IMR-90 (cell line): ENCODE measurements at regions not wholly inside any gene's neighbourhood (a gene's known extent, or its start where the extent isn't known, plus 50 kb on each side); places are given as distances from the start of the nearest gene placed in this dataset.

ENCODE experiments used
- ATAC-seq: fragments of 200-7000 bp; cut with Tn5 transposase; 2 replicates; pipeline ENCODE4 v1.9.1; 2020; ENCODE audit warnings: low read depth, mild to moderate bottlenecking, moderate library complexity
- BruUV-seq: library from RNA; stranded (reverse); fragments of 400-500 nt; replicated peaks from 2 replicates; lab custom pipeline; 2021; lab: Mats Ljungman, UMichigan
- CTCF ChIA-PET: fragments of 300-600 bp; formaldehyde crosslinking; extraction: SDS; loops from one replicate; lab custom pipeline; 2021; ENCODE audit warnings: antibody characterized with exemption; lab: Yijun Ruan, JAX
- POLR2A ChIA-PET: fragments of 300-600 bp; sonication (Branson Sonifier 250); formaldehyde crosslinking; loops from one replicate; lab custom pipeline; 2022; ENCODE audit warnings: antibody characterized with exemption; ENCODE audit not compliant: unreplicated experiment; lab: Charles Lee
- DNase-seq: peaks from one replicate; pipeline ENCODE4 v3.0.0; 2013
- H2AFZ ChIP-seq: replicated peaks from 2 replicates; pipeline ENCODE3; 2013; ENCODE audit warnings: low read length, mild to moderate bottlenecking; ENCODE audit not compliant: poor library complexity
- H2AK5ac ChIP-seq: 2 replicates; pipeline ENCODE4 v1.6.1; 2013; ENCODE audit warnings: low read depth, low read length, inconsistent platforms
- H2AK9ac ChIP-seq: replicated peaks from 2 replicates; pipeline ENCODE3; 2013; ENCODE audit warnings: mild to moderate bottlenecking, low read depth, low read length, moderate library complexity; ENCODE audit not compliant: poor library complexity
- H2BK120ac ChIP-seq: 2 replicates; pipeline ENCODE4 v1.6.1; 2013; ENCODE audit warnings: low read depth, low read length, inconsistent platforms
- H2BK15ac ChIP-seq: 3 replicates; pipeline ENCODE4 v1.6.1; 2013; ENCODE audit warnings: low read depth, low read length, inconsistent platforms
- H2BK20ac ChIP-seq: 2 replicates; pipeline ENCODE4 v1.6.1; 2013; ENCODE audit warnings: low read depth, mild to moderate bottlenecking, inconsistent platforms, low read length, moderate library complexity
- H2BK5ac ChIP-seq: 2 replicates; pipeline ENCODE4 v1.6.1; 2013; ENCODE audit warnings: mild to moderate bottlenecking, low read depth, low read length, inconsistent platforms; ENCODE audit not compliant: poor library complexity, severe bottlenecking
- H3K14ac ChIP-seq: replicated peaks from 2 replicates; pipeline ENCODE4 v1.6.1; 2013; ENCODE audit warnings: low read depth, low read length, inconsistent platforms
- H3K18ac ChIP-seq: 2 replicates; pipeline ENCODE4 v1.6.1; 2013; ENCODE audit warnings: low read depth, low read length, control low read depth
- H3K23ac ChIP-seq: 2 replicates; pipeline ENCODE4 v1.6.1; 2013; ENCODE audit warnings: low read depth, low read length, inconsistent platforms
- H3K27ac ChIP-seq: 2 replicates; pipeline ENCODE4 v1.5.1; 2013; ENCODE audit warnings: mild to moderate bottlenecking, control low read depth, low read length; ENCODE audit not compliant: insufficient read depth
- H3K27me3 ChIP-seq: 2 replicates; pipeline ENCODE4 v1.6.1; 2013; ENCODE audit warnings: low read length; ENCODE audit not compliant: control insufficient read depth, insufficient read depth
- H3K36me3 ChIP-seq: 2 replicates; pipeline ENCODE4 v1.6.1; 2013; ENCODE audit warnings: low read length, mixed read lengths; ENCODE audit not compliant: control insufficient read depth, insufficient read depth
- H3K4ac ChIP-seq: 2 replicates; pipeline ENCODE4 v1.6.1; 2013; ENCODE audit warnings: low read depth, low read length, inconsistent platforms
- H3K4me1 ChIP-seq: 2 replicates; pipeline ENCODE4 v1.6.1; 2013; ENCODE audit warnings: low read length, mixed read lengths; ENCODE audit not compliant: control insufficient read depth, insufficient read depth
- H3K4me2 ChIP-seq: 2 replicates; pipeline ENCODE4 v1.6.1; 2013; ENCODE audit warnings: low read depth, mild to moderate bottlenecking, control low read depth, low read length, moderate library complexity
- H3K4me3 ChIP-seq: 2 replicates; pipeline ENCODE4 v1.5.1; 2013; ENCODE audit warnings: low read depth, mild to moderate bottlenecking, control low read depth, low read length, moderate library complexity; ENCODE audit not compliant: insufficient read depth
- H3K56ac ChIP-seq: 2 replicates; pipeline ENCODE4 v1.6.1; 2013; ENCODE audit warnings: low read length, inconsistent platforms; ENCODE audit not compliant: insufficient read depth; ENCODE audit errors: extremely low read depth
- H3K79me1 ChIP-seq, 2 experiments: 2 replicates each; pipeline ENCODE4 v1.6.1; 2013; ENCODE audit warnings: low read length in 2 of 2, inconsistent platforms in 1 of 2, low read depth in 1 of 2
- H3K9ac ChIP-seq: 2 replicates; pipeline ENCODE4 v1.6.1; 2013; ENCODE audit warnings: low read depth, low read length, control low read depth
- H3K9me1 ChIP-seq: 2 replicates; pipeline ENCODE4 v1.6.1; 2013; ENCODE audit warnings: low read length, inconsistent platforms; ENCODE audit not compliant: insufficient read depth
- H3K9me3 ChIP-seq: 2 replicates; pipeline ENCODE4 v1.6.1; 2013; ENCODE audit warnings: low read length; ENCODE audit not compliant: control insufficient read depth, insufficient read depth
- H4K20me1 ChIP-seq: 2 replicates; pipeline ENCODE4 v1.6.1; 2013; ENCODE audit warnings: low read length, inconsistent platforms; ENCODE audit not compliant: insufficient read depth
- H4K5ac ChIP-seq: 2 replicates; pipeline ENCODE4 v1.6.1; 2013; ENCODE audit warnings: mild to moderate bottlenecking, low read depth, low read length, control low read depth
- H4K8ac ChIP-seq, 2 experiments: 2 replicates each; pipeline ENCODE4 v1.6.1; 2013; ENCODE audit warnings: low read depth in 2 of 2, low read length in 2 of 2, control low read depth in 1 of 2, inconsistent platforms in 1 of 2
- H4K91ac ChIP-seq: 2 replicates; pipeline ENCODE4 v1.6.1; 2013; ENCODE audit warnings: low read depth, low read length, inconsistent platforms; ENCODE audit not compliant: insufficient read depth
- CHD1 ChIP-seq: IDR thresholded peaks from 2 replicates; pipeline ENCODE4 v1.6.1; 2012; ENCODE audit warnings: low read depth, low read length, improper control_type of control experiment
- ELK1 ChIP-seq: fragments of 150-350 bp; IDR thresholded peaks from 2 replicates; pipeline ENCODE4 v1.6.1; 2016; ENCODE audit warnings: low read depth, mild to moderate bottlenecking, low read length, moderate library complexity, borderline replicate concordance
- MXI1 ChIP-seq: IDR thresholded peaks from 2 replicates; pipeline ENCODE4 v1.6.1; 2012; ENCODE audit warnings: low read depth, mild to moderate bottlenecking, low read length, moderate library complexity, borderline replicate concordance
- NFE2L2 ChIP-seq: fragments of 150-350 bp; IDR thresholded peaks from 2 replicates; pipeline ENCODE4 v1.6.1; 2016; ENCODE audit warnings: low read depth, mild to moderate bottlenecking, low read length
- POLR2A ChIP-seq: IDR thresholded peaks from 2 replicates; pipeline ENCODE4 v1.6.1; 2012; ENCODE audit warnings: mild to moderate bottlenecking, low read depth, low read length
- RAD21 ChIP-seq: IDR thresholded peaks from 2 replicates; pipeline ENCODE4 v1.6.1; 2012; ENCODE audit warnings: low read length, improper control_type of control experiment
- RCOR1 ChIP-seq: IDR thresholded peaks from 2 replicates; pipeline ENCODE4 v1.6.1; 2012; ENCODE audit warnings: mild to moderate bottlenecking, low read length, improper control_type of control experiment; ENCODE audit not compliant: insufficient replicate concordance
- RFX5 ChIP-seq: IDR thresholded peaks from 2 replicates; pipeline ENCODE4 v1.8.0; 2012; ENCODE audit warnings: low read depth, mild to moderate bottlenecking, low read length, moderate library complexity
- SMC3 ChIP-seq: fragments of 150-350 bp; IDR thresholded peaks from 2 replicates; pipeline ENCODE4 v1.6.1; 2016; ENCODE audit warnings: low read depth, mild to moderate bottlenecking, antibody characterized with exemption, low read length, moderate library complexity
- WGBS, 2 experiments: methylation state at CpG; one replicate each; pipeline versions ENCODE4 v1.1.5 to v1.1.7; 2013; ENCODE audit warnings: missing lambda C conversion rate in 2 of 2; ENCODE audit not compliant: insufficient read length in 1 of 2; ENCODE audit errors: extremely low coverage in 2 of 2; 5-methylcytosine and 5-hydroxymethylcytosine counted together
- dilution Hi-C: fragments of 300-500 bp; cut with HindIII; formaldehyde crosslinking; loops from one replicate; pipeline ENCODE4 v1.14.3; 2018; ENCODE audit warnings: low sequenced_read_pairs; ENCODE audit not compliant: unreplicated experiment
- in situ Hi-C: fragments of 300-500 bp; cut with MboI; formaldehyde crosslinking; loops from 3 replicates; pipeline ENCODE4 v1.14.3; 2019; ENCODE audit warnings: low sequenced_read_pairs, inconsistent platforms, mixed read lengths
- intact Hi-C: fragments of 100-400 bp; cut with micrococcal nuclease; formaldehyde crosslinking; loops from 2 replicates; pipeline ENCODE4 v1.10.0; 2022
- TF ChIP-seq, protein P1 (sequence below): conservative IDR thresholded peaks from 2 replicates; pipeline ENCODE4 v1.5.1; 2012; ENCODE audit warnings: mild to moderate bottlenecking, low read depth, low read length, improper control_type of control experiment
- TF ChIP-seq, protein P2 (sequence below): fragments of 150-350 bp; IDR thresholded peaks from 2 replicates; pipeline ENCODE4 v1.6.1; 2017; ENCODE audit warnings: mild to moderate bottlenecking, antibody characterized with exemption, low read length, low read depth

- intact Hi-C loops, result no loop called here
- no peak for TF ChIP-seq POLR2A
- no peak for TF ChIP-seq MXI1
- no peak for TF ChIP-seq RCOR1
- no peak for TF ChIP-seq SMC3
- TF ChIP-seq, protein P1, sequence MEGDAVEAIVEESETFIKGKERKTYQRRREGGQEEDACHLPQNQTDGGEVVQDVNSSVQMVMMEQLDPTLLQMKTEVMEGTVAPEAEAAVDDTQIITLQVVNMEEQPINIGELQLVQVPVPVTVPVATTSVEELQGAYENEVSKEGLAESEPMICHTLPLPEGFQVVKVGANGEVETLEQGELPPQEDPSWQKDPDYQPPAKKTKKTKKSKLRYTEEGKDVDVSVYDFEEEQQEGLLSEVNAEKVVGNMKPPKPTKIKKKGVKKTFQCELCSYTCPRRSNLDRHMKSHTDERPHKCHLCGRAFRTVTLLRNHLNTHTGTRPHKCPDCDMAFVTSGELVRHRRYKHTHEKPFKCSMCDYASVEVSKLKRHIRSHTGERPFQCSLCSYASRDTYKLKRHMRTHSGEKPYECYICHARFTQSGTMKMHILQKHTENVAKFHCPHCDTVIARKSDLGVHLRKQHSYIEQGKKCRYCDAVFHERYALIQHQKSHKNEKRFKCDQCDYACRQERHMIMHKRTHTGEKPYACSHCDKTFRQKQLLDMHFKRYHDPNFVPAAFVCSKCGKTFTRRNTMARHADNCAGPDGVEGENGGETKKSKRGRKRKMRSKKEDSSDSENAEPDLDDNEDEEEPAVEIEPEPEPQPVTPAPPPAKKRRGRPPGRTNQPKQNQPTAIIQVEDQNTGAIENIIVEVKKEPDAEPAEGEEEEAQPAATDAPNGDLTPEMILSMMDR, result no peak
- no peak for TF ChIP-seq CHD1
- no peak for TF ChIP-seq ELK1
- no peak for TF ChIP-seq RFX5
- no peak for TF ChIP-seq NFE2L2
- no peak for TF ChIP-seq RAD21
- TF ChIP-seq, protein P2, sequence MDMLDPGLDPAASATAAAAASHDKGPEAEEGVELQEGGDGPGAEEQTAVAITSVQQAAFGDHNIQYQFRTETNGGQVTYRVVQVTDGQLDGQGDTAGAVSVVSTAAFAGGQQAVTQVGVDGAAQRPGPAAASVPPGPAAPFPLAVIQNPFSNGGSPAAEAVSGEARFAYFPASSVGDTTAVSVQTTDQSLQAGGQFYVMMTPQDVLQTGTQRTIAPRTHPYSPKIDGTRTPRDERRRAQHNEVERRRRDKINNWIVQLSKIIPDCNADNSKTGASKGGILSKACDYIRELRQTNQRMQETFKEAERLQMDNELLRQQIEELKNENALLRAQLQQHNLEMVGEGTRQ, result no peak
- WGBS, 2 experiments, result no CpG with 5 or more reads among the region's 1 CpG
- in situ Hi-C loops, result no loop called here
- H3K36me3 ChIP-seq, result no peaks in the 10 kb centered on the region
- no peak overlapping the region for H4K91ac ChIP-seq
- H3K23ac ChIP-seq, result no peak overlapping the region
- no peak overlapping the region for H3K14ac ChIP-seq
- H3K9me1 ChIP-seq, result no peaks in the 10 kb centered on the region
- no peak overlapping the region for H3K4me3 ChIP-seq
- H2BK120ac ChIP-seq, result no peak overlapping the region
- H2AK9ac ChIP-seq, result no peak overlapping the region
- BruUV-seq, result no TSS peak
- no peak overlapping the region for H2AK5ac ChIP-seq
- no peak overlapping the region for H2AFZ ChIP-seq
- H4K20me1 ChIP-seq, result no peaks in the 10 kb centered on the region
- no peak overlapping the region for H4K8ac ChIP-seq
- H2BK20ac ChIP-seq, result no peak overlapping the region
- no peak overlapping the region for H2BK15ac ChIP-seq
- no peaks in the 10 kb centered on the region for H3K4me1 ChIP-seq
- ATAC-seq, result no peak
- no peak overlapping the region for H3K56ac ChIP-seq
- H3K9ac ChIP-seq, result no peak overlapping the region
- ChIA-PET CTCF (no interaction called here), POLR2A (no interaction called here)
- H3K9me3 ChIP-seq, result no peaks in the 10 kb centered on the region
- no peak overlapping the region for H3K18ac ChIP-seq
- H3K27me3 ChIP-seq, result no peaks in the 10 kb centered on the region
- H2BK5ac ChIP-seq, result no peak overlapping the region
- no peak for DNase-seq
- peaks cover 0 to 3% of the 10 kb centered on the region in 2 experiments; a peak in 1 of 4 replicates for H3K79me1 ChIP-seq
- dilution Hi-C loops, result no loop called here
- H3K4me2 ChIP-seq, result no peak overlapping the region
- H4K5ac ChIP-seq, result no peak overlapping the region
- no peak overlapping the region for H3K4ac ChIP-seq
- H3K27ac ChIP-seq, result no peak overlapping the region
Observed at GRCh38 chr3:174505266-174505665, 353.9 kb upstream of the NAALADL2 start.
